Mesothelial cell of epicardium (in vitro differentiated cells): ENCODE measurements at regions not wholly inside any gene's neighbourhood (a gene's known extent, or its start where the extent isn't known, plus 50 kb on each side); places are given as distances from the start of the nearest gene placed in this dataset.

Experiments used
- DNase-seq, 2 experiments: peaks; one replicate each; pipeline ENCODE4 v3.0.0; 2021; ENCODE audit warnings: low spot score in 2 of 2; ENCODE audit not compliant: unreplicated experiment in 2 of 2
- H3K27ac Mint-ChIP-seq: 2 replicates; pipeline ENCODE4 v1.8.0; 2021; ENCODE audit warnings: mixed read lengths
- H3K27me3 Mint-ChIP-seq: 2 replicates; pipeline ENCODE4 v1.8.0; 2021; ENCODE audit warnings: low read depth, mixed read lengths
- H3K36me3 Mint-ChIP-seq: 2 replicates; pipeline ENCODE4 v1.8.0; 2021; ENCODE audit warnings: mixed read lengths
- H3K4me1 Mint-ChIP-seq: 2 replicates; pipeline ENCODE4 v1.8.0; 2021; ENCODE audit warnings: mixed read lengths
- H3K4me3 Mint-ChIP-seq: 2 replicates; pipeline ENCODE4 v1.8.0; 2021; ENCODE audit warnings: mild to moderate bottlenecking, moderate library complexity, mixed read lengths
- H3K9me3 Mint-ChIP-seq: 2 replicates; pipeline ENCODE4 v1.8.0; 2021; ENCODE audit warnings: mixed read lengths
- CTCF ChIP-seq: fragments of 200-600 bp; sonication (generic); IDR thresholded peaks from one replicate; pipeline ENCODE4 v1.5.0; 2021; ENCODE audit warnings: antibody characterized with exemption; ENCODE audit not compliant: unreplicated experiment

GRCh38 chr18:41558715-41559114, 396.3 kb upstream of the PIK3C3 start:
- Mint-ChIP-seq H3K4me1 (peaks cover 3% of the 10 kb centered on the region), H3K9me3 (no peaks in the 10 kb centered on the region), H3K27me3 (no peaks in the 10 kb centered on the region), H3K36me3 (no peaks in the 10 kb centered on the region), H3K4me3 (no peak overlapping the region), H3K27ac (no peak overlapping the region)
- no peak for DNase-seq
- no peak for TF ChIP-seq CTCF

GRCh38 chr18:41553716-41554115, 401.3 kb upstream of the PIK3C3 start:
- Mint-ChIP-seq H3K27me3 (no peaks in the 10 kb centered on the region), H3K36me3 (no peaks in the 10 kb centered on the region), H3K4me1 (peaks cover 5% of the 10 kb centered on the region), H3K4me3 (no peak overlapping the region), H3K27ac (no peak overlapping the region), H3K9me3 (no peaks in the 10 kb centered on the region)
- TF ChIP-seq CTCF: no peak
- no peak for DNase-seq

- Mint-ChIP-seq H3K27ac (no peak overlapping the region), H3K9me3 (peaks cover 8% of the 10 kb centered on the region), H3K4me3 (no peak overlapping the region)
Measured at GRCh38 chr18:41548521-41549260, 406.3 kb upstream of the PIK3C3 start.

GRCh38 chr18:41545091-41545888, 409.7 kb upstream of the PIK3C3 start:
- peaks cover 7% of the 10 kb centered on the region for H3K4me1 Mint-ChIP-seq
- H3K27ac Mint-ChIP-seq: no peak overlapping the region
- H3K36me3 Mint-ChIP-seq: peaks cover 2% of the 10 kb centered on the region
- no peak overlapping the region for H3K4me3 Mint-ChIP-seq
- no peak for DNase-seq
- no peaks in the 10 kb centered on the region for H3K27me3 Mint-ChIP-seq
- no peak for TF ChIP-seq CTCF
- peaks cover 8% of the 10 kb centered on the region for H3K9me3 Mint-ChIP-seq

More at GRCh38 chr18:41548521-41549260, 406.3 kb upstream of the PIK3C3 start:
- Mint-ChIP-seq H3K4me1 (peaks cover 2% of the 10 kb centered on the region), H3K27me3 (no peaks in the 10 kb centered on the region), H3K36me3 (peaks cover 2% of the 10 kb centered on the region)
- TF ChIP-seq CTCF: no peak
- no peak for DNase-seq

GRCh38 chr18:41543815-41544214, 411.2 kb upstream of the PIK3C3 start:
- H3K36me3 Mint-ChIP-seq: peaks cover 2% of the 10 kb centered on the region

More at GRCh38 chr18:41543815-41544214, 411.2 kb upstream of the PIK3C3 start:
- DNase-seq: no peak
- H3K27ac Mint-ChIP-seq: no peak overlapping the region
- H3K9me3 Mint-ChIP-seq: peaks cover 8% of the 10 kb centered on the region
- H3K27me3 Mint-ChIP-seq: no peaks in the 10 kb centered on the region
- no peak for TF ChIP-seq CTCF
- H3K4me3 Mint-ChIP-seq: no peak overlapping the region
- H3K4me1 Mint-ChIP-seq: peaks cover 13% of the 10 kb centered on the region
